Ectodermal cell (in vitro differentiated cells): ENCODE measurements at regions not wholly inside any gene's neighbourhood (a gene's known extent, or its start where the extent isn't known, plus 50 kb on each side); places are given as distances from the start of the nearest gene placed in this dataset.

Experiments
- H3K27ac ChIP-seq: 2 replicates; pipeline ENCODE4 v1.7.0; 2013; ENCODE audit warnings: mild to moderate bottlenecking, low read depth, low read length; ENCODE audit not compliant: insufficient read depth, poor library complexity, severe bottlenecking
- H3K27me3 ChIP-seq: 2 replicates; pipeline ENCODE4 v1.7.0; 2013; ENCODE audit warnings: mild to moderate bottlenecking, low read length; ENCODE audit not compliant: insufficient read depth, control insufficient read depth, poor library complexity, severe bottlenecking
- H3K36me3 ChIP-seq: one replicate; pipeline ENCODE4 v1.7.0; 2013; ENCODE audit warnings: low read length; ENCODE audit not compliant: control insufficient read depth, insufficient read depth
- H3K4me1 ChIP-seq: one replicate; pipeline ENCODE4 v1.7.0; 2013; ENCODE audit warnings: low read length; ENCODE audit not compliant: control insufficient read depth, insufficient read depth
- H3K4me3 ChIP-seq: 2 replicates; pipeline ENCODE4 v1.7.0; 2013; ENCODE audit warnings: low read depth, low read length, control low read depth; ENCODE audit not compliant: insufficient read depth
- H3K9me3 ChIP-seq: 2 replicates; pipeline ENCODE4 v1.7.0; 2013; ENCODE audit warnings: mild to moderate bottlenecking, low read length, moderate library complexity; ENCODE audit not compliant: control insufficient read depth
- WGBS, 2 experiments: methylation state at CpG; one replicate each; pipeline ENCODE4 v1.1.7; 2013; ENCODE audit warnings: missing lambda C conversion rate in 2 of 2; 5-methylcytosine and 5-hydroxymethylcytosine counted together

DNA sequence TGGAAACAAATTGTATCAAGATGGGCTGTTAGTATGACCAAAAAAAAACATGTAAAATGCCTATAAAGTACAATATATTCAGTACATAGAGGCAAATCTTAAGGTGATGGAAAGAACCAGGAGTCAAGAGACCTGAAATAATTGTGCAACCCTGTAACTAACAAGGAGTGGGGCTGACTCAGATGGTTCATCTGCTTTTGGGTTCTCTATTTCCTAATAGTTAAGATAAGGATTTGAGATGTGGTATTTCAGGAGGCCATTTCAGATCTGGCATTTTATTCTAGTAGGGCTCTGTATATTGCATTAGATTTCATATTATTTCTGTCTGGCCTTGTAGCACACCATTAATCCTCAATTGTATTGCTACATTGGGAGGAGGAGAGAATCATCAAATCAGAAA lies 268.4 kb downstream of the HS3ST1 start:
- no peak overlapping the region for H3K27ac ChIP-seq
- no peaks in the 10 kb centered on the region for H3K9me3 ChIP-seq
- no peaks in the 10 kb centered on the region for H3K27me3 ChIP-seq
- no peaks in the 10 kb centered on the region for H3K4me1 ChIP-seq
- H3K4me3 ChIP-seq = no peak overlapping the region
- H3K36me3 ChIP-seq = no peaks in the 10 kb centered on the region

DNA sequence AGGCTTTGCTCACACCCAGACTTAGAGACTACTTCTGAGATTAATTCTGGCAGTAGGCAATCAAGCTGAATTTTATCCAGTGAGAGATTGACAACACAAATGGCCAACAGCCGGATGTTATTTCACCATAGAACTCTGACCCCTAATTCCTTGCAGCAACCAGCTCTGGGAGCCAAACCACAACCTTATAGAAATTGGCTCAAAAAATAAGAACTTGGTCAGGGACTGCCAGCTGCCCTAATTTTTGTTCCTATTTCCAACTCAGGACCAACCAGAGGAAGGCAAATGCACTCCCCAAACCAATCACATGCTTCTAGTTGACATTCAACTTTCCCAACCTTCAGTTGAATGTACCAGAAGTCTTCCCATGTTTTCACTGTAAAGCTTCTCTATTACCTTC lies 269.7 kb downstream of the HS3ST1 start:
- whole genome bisulfite sequencing, 2 experiments = 95 to 100% methylated on average over 1 of the region's 1 CpG
- Histone ChIP-seq H3K27me3 (no peaks in the 10 kb centered on the region), H3K27ac (no peak overlapping the region), H3K4me1 (no peaks in the 10 kb centered on the region), H3K36me3 (no peaks in the 10 kb centered on the region), H3K4me3 (no peak overlapping the region), H3K9me3 (no peaks in the 10 kb centered on the region)

DNA sequence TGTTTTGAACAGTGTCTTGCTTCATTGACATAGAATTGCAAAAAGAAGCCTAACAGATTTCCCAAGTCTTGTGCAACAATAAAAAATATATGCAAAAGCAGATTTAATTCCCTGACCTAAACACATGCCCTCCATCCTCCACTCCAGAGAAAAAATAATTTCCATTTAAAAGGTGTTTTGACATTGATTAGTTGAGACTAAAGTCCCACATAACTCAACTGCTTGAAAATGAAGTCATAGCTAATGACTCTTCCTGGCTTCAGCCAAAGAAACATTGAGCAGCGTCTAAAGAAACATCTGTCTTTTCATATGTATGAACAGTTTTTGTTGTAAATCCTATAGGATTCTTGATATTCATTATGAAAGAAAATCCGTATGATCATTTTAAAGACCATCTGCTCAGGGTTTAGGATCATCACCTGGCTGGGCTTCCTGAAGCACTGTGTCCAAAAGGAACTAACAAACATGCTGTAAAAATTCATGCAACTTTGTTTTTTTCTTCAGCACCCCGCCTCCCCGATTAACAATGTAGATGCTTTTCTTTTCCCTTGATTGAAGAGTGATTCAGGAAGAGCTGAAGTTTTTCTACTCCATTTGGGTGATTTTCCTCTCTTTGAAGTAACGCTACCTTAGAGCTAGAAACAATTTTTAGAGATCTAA lies 273.4 kb downstream of the HS3ST1 start:
- H3K4me3 ChIP-seq = no peak overlapping the region
- no peaks in the 10 kb centered on the region for H3K27me3 ChIP-seq
- no peaks in the 10 kb centered on the region for H3K36me3 ChIP-seq
- H3K9me3 ChIP-seq = no peaks in the 10 kb centered on the region
- WGBS, 2 experiments = 87 to 92% methylated on average over 4 to 5 of the region's 5 CpGs
- no peaks in the 10 kb centered on the region for H3K4me1 ChIP-seq
- no peak overlapping the region for H3K27ac ChIP-seq

DNA sequence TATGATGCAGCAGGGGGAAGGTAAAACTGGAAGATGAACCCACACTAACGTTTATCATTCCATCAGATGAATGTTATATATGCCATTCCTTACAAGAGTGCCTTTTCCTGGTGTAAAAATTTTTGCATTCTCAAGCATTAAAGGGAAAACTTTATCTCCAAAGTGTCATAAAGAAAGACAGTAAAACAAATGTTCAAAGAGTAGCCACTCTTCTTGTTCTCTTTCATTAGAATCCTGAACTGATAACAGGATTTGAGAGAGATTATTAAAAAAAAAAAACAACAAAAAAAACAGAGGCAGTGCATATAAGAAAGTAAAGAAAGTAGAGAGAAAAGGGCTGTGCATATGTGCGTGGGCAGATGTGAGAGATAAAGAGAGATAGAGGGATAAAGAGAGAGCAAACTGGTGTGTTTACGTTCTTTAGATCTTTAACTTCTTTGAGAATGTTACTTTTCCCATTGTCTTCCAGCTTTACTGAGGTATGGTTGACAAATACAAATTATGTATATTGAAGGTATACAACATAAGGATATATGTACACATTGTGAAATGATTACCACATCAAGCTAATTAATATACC lies 275.4 kb downstream of the HS3ST1 start:
- peaks cover 5% of the 10 kb centered on the region for H3K4me1 ChIP-seq
- 77 to 97% methylated on average over 3 of the region's 3 CpGs for WGBS, 2 experiments
- no peaks in the 10 kb centered on the region for H3K27me3 ChIP-seq
- H3K36me3 ChIP-seq = no peaks in the 10 kb centered on the region
- H3K9me3 ChIP-seq = no peaks in the 10 kb centered on the region
- H3K27ac ChIP-seq = no peak overlapping the region
- H3K4me3 ChIP-seq = no peak overlapping the region

DNA sequence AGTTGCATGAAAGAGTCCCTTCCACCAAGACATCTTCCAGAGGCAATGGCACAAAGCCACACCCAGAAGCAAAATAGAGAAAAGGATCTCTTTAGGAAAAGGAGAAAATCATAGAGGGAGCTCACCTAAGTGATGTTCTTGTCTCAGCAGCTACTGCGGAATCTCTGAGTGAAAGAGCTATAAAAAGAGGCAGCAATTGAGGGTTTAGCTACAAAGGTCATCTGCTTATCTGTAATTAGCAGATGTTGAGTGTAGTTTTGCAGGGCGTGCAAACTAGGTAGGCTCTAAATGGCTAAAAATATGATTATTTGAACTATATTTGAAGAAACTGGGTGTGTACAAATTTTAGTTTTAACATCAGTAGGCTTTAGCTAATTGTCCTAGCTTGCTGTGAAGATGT lies 276.0 kb downstream of the HS3ST1 start:
- Histone ChIP-seq H3K9me3 (no peaks in the 10 kb centered on the region), H3K36me3 (no peaks in the 10 kb centered on the region), H3K4me3 (no peak overlapping the region), H3K4me1 (peaks cover 5% of the 10 kb centered on the region), H3K27ac (no peak overlapping the region), H3K27me3 (no peaks in the 10 kb centered on the region)
- 93% methylated on average over 2 of the region's 2 CpGs for WGBS, 2 experiments

DNA sequence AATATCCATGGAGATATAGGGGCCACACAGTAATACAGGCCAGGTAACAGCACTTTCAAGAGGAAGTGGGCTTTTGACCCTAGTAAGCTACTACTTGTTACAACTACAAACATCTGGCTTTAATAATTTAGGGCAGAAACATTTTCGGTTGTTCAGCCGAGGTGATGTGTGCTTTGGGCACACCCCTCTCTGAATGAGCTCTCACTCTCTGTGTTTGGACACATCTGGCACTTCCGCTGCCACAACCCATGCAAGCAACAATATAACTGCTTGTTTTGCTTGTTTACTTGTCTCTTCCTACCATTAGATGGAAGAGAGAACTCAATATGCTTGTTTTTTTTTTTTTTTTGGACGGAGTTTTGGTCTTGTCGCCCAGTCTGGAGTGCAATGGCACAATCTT lies 277.2 kb downstream of the HS3ST1 start:
- H3K4me3 ChIP-seq = no peak overlapping the region
- WGBS, 2 experiments = 93 to 96% methylated on average over 3 to 5 of the region's 5 CpGs

DNA sequence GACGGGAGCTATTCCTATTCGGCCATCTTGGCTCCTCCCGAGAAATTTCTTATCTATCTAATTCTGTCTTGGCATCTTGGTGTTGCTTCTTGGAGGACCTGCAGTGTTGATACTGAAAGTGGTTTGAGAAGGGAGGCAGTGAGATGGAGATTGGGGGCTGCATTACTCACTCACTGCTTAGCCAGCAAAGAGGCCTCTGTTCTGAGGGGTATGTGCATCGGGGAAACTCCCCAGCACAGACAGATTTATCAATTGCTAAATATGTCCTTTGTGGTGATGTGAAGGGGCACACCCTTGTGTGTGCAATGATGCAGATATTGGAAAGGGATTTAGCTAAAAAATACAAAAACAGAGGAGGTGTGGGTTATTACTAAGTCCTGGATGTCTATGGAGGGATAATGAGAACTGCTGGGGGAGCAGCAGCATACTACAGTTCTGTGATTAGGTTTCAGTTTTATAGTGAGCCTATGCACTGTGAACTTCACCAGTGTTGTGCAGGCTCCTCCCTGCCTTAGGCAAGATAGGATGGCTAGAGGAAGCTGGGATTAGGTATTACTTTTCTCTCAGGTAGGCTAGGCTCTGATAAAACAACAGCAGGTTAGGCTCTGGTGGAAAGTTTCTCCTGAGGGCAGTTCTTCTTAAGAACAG lies 279.0 kb downstream of the HS3ST1 start:
- no peaks in the 10 kb centered on the region for H3K36me3 ChIP-seq
- WGBS, 2 experiments = 84 to 89% methylated on average over 4 of the region's 4 CpGs
- no peak overlapping the region for H3K4me3 ChIP-seq
- H3K27ac ChIP-seq = no peak overlapping the region
- H3K9me3 ChIP-seq = no peaks in the 10 kb centered on the region
- peaks cover 5% of the 10 kb centered on the region for H3K4me1 ChIP-seq
- H3K27me3 ChIP-seq = no peaks in the 10 kb centered on the region

More for the DNA sequence above, 277.2 kb downstream of the HS3ST1 start:
- Histone ChIP-seq H3K9me3 (no peaks in the 10 kb centered on the region), H3K4me1 (peaks cover 5% of the 10 kb centered on the region), H3K27ac (no peak overlapping the region), H3K36me3 (no peaks in the 10 kb centered on the region), H3K27me3 (no peaks in the 10 kb centered on the region)

DNA sequence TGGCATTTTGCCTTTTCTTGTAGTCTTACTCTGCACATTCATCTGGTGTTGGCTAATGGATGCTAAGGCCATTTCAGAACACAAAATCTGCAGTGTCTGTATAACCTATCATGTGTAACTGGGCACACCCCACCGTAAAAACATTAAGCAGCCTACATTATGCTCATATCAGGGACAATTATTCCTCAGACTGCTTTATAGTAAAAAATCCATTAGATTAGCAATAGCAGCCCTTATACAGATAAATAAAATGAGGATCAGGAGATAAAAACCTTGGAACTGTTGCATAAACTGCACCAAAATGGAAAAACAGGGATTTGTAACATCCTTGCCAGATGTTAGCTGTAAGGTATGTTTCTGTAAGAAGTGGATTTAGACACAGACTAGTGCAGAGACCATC lies 288.8 kb downstream of the HS3ST1 start:
- Histone ChIP-seq H3K4me1 (no peaks in the 10 kb centered on the region), H3K27ac (no peak overlapping the region), H3K9me3 (no peaks in the 10 kb centered on the region), H3K4me3 (no peak overlapping the region), H3K36me3 (no peaks in the 10 kb centered on the region), H3K27me3 (no peaks in the 10 kb centered on the region)
- WGBS, 2 experiments = 94 to 100% methylated on average over 1 of the region's 1 CpG

DNA sequence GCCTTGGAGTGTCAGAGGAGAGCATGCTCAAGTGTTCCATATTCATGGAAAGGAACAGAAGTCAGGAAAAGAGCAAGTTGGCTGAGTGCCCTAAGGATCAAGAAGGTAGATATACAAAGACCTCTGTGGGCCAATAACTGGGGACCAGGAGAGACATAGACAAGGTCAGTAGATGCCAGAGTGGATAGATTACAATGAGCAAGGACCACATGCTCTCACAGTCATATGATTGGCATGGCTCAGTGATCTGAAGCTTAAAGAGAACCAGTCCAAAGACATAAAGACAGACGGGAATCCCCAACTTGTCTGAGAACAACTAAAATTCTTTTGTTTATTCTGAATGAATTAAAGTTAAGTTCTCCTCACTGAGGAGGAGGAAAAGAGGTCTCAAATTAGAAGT lies 289.7 kb downstream of the HS3ST1 start:
- 100% methylated on average over 1 of the region's 1 CpG for WGBS, 2 experiments
- Histone ChIP-seq H3K27me3 (no peaks in the 10 kb centered on the region), H3K4me1 (no peaks in the 10 kb centered on the region), H3K36me3 (no peaks in the 10 kb centered on the region), H3K27ac (no peak overlapping the region), H3K4me3 (no peak overlapping the region), H3K9me3 (no peaks in the 10 kb centered on the region)

DNA sequence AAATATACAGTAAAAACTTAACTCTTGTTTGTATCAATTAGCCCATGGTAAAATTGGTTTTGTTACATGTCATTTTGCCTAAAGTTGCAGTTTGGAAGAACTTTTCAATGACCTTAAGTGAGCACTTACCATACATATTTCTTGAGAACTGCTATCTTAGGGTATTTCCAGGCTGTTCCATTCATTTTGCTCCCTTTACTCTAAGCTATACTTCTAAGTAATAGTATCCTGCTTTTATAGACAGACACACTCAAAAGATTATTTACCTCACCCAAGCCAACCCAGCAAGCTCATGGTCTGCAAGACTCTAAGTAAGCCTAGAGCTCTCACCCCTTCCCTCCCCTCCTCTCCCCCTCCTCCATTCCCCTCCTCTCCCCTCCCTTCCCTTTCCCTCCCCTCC lies 294.0 kb downstream of the HS3ST1 start:
- Histone ChIP-seq H3K27ac (no peak overlapping the region), H3K36me3 (no peaks in the 10 kb centered on the region), H3K4me1 (no peaks in the 10 kb centered on the region), H3K27me3 (no peaks in the 10 kb centered on the region), H3K4me3 (no peak overlapping the region), H3K9me3 (no peaks in the 10 kb centered on the region)
